Fibroblast of skin of left biceps (primary cell): ENCODE measurements at regions not wholly inside any gene's neighbourhood (a gene's known extent, or its start where the extent isn't known, plus 50 kb on each side); places are given as distances from the start of the nearest gene placed in this dataset.
"Not testable (repeated sequence)": the region's sequence is repeated elsewhere in the genome, so short reads cannot be mapped to it uniquely, and the experiment has no call there.

Experiments used
- DNase-seq, 2 experiments: peaks; one replicate each; pipeline ENCODE4 v3.0.0-alpha.2; 2013; ENCODE audit warnings: low read depth in 2 of 2

DNA sequence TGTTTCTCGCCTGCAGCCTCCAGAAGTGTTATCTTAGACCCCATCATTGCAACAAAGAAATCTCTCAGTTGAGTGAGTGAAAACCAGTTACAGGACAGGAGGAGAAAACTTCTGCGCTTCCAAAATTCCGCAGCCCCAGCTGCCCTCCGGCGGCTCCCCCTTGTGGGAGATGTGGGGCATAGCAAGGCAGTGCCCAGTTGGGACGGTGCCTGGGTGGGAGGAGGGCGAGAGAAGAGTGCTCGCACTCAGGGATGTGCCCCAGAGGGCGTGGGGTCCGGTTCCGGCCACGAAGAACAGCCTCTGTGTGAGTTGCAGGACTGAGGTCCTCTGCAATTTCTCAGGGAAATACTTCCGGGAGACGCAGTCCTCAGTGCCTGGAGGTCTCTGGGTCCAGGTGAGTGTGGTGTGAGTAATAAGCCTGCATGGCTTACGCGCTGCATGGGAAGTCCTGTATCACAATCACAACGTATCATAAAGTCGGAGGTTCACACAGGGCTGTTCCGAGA, 87.0 kb upstream of the BLID start:
- no peak for DNase-seq

DNA sequence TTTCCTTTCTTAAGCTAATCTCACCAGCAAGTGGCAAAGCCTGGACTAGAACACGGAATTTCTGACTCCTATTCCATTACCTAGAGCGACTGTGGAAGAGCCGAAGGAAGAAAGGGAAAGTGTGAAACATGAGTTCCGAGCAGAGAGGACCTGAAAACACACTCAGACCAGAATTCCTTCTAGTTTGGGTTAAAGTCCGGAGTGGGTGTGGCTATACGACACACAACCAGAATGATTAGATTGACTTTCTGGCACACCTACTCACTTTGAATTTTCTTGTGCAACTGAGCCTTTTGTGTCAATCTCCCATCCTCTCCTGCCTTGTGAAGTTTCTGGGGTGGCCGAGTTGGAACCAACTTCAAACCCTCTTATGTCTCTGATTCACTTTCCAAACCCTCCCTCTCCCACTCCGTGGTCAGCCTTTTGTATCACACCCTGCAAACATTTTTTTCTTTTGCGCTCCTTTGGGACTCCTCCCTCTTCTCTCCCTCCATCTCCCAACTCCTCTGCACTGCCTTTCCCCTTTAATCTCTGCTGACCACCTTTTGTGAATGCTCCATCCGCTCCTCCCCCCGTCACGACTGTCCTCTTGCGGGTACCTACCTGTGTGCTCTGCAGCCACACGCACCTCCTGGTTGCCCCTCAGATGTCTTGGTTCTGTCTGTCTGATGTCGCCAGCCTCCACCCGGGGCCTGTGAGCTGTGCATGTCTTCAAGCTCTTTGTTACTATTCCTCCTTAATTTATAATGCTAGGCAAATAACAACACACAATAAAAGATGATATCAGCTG, 86.3 kb upstream of the BLID start:
- DNase-seq = peak in 1 of 2 experiments; percentile 59

DNA sequence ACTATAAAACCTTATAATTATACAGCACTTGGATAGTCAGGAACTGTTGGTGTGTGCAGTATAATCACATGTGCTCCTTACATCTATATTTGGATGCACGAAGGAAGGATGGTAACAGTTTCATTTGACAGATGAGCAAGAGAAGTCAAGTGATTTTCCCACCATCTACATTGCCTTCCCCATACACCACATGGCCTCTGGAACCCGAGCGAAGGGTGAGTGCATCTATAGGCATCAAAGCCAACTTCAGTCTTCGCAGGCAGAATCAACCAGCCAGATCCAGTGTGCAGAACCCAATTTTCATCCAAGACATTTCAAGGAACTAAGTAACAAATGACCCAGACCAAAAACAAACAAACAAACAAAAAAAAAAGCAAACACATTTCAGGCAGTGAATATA, 85.1 kb upstream of the BLID start:
- no peak for DNase-seq

DNA sequence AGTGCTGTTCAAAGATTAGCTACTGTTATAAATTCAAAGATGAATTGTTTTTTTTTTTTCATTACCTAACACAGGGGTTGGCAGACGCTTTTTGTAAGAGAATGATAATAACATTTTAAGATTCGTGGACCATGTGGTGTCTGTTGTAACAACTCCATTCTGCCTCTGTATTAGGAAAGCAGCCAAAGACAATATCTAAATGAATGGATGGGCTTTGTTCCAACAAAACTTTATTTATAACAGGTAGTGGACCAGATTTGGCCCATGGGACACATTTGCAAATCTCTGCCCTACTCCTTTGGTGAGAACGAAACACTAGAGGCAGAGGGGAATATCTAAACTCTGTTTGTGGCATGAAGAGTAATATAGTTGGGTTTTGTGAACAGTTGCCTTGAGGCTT, 83.6 kb upstream of the BLID start:
- no peak for DNase-seq

DNA sequence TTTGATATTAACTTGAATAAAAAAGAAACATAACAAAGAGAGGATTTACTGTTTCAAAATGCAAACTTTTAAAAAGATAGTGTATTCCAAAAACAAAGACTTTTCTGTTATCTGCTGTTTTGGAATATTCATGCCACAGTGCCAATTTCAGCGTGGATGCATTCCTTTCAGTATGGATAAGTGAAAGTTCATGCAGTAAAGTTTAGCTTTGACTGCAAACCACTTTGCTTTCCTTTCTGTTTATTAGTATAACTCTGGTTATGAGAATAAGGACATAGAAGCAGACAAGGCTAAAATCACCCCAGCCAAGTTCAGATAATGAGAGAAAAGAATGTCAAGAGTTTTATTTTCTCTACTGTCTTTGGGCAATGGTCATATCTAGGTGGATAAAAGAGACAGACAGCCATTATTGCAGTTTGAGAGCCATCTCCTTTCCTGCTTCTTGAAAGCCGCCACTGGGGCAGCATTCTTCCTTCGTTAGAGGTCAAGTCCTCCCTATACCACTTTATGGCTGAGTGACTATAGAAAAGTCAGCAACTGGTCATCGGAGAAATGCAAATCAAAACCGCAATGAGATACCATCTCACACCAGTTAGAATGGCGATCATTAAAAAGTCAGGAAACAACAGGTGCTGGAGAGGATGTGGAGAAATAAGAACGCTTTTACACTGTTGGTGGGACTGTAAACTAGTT, 82.4 kb upstream of the BLID start:
- no peak for DNase-seq

DNA sequence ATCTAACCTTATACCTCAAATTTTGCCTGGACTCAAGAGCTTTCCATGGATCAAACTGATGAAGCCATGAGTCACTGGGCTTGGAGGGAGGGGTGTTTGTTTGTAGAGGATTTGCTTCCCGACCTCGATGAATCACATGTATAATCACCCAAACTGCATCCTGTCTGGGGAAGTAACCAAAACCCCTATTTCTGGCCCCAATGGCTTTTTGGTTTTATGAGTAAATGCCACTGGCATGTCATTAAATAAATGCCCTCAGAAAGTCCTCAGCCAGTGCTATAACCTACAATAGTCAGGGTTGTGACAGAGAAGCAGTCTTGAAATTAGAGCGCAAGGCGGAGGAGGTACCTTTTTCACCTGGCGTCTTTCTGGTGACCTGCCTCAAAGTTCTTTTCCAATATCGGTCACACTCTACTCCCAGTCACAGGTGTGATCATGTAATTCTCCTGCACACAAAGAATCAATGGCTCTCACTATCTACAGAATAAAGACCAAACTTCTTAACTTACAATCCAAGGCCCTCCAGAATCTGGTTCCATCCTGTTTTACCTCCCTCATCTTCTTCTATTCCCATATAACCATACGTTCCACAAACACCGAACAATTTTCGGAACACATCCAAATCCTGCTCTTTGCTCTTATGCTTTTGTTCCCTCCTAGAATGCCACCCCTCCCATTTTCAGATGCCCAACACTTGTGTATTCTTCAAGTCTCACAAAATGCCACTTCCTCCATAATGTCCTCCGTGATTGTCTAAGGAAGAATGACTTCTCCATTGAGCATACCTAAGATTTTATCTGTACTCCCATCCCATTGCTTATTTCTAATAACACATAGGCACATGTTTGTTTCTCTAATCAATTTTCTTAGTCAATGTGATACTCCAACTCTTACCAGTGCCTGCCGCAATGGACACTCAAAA, 81.3 kb upstream of the BLID start:
- DNase-seq = peak; percentile 93 to 94

DNA sequence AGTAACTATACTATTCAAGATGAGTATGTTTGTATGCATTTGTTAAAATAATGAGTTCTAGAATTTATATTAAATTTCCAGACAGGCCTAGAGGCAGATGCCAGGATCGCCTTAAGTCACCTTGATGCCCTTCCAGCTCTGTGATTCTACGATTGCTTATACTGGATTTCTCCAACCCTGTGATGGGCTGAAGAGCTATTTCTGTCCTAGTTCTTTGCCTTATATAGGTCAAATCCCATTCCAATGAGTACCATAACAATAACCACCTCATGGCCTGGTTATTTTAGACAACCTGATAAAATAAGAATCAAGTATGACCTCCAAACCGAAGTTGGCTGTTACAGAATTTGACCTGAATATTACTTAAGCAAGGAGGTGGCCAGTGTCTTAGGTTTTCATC, 79.8 kb upstream of the BLID start:
- no peak for DNase-seq

DNA sequence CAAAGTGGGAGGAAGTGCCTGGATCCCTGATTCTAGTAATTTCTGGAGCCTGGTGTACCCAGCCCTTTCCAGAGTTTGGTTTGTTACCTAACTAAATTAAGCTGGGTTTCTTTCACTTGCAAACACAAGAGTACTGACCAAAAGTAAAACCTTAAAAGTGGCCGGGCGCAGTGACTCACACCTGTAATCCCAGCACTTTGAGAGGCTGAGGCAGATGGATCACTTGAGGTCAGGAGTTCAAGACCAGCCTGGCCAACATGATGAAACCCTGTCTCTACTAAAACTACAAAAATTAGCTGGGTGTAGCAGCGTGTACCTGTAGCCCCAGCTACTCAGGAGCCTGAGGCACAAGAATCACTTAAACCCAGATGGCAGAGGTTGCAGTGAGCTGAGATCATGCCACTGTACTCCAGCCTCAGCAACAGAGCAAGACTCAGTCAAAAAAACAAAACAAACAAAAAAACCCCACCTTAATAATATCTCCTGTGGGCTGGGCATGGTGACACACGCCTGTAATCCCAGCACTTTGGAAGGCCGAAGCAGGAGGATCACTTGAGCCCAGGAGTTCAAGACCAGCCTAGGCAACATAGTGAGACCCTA, 78.0 kb upstream of the BLID start:
- DNase-seq = not testable (repeated sequence)

DNA sequence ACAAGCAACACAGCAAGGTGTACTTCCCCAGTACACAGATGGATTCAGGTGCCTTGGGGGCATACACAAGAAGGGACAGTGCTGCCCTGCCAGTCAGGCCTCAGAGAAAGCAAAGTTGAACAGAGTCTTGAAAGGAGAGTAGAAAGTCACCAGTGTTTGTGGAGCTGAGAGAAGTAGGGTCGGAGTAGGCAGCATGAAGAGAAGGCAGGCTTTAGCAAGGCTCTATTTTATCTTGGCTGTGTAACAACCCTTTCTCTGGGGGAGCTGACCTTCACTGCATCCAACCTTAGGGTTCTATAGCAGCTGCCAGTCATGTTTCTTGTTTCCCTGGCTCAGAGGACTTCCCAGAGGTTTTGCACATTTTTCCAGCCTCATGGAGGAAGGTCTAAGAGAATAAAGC, 77.4 kb upstream of the BLID start:
- no peak for DNase-seq

DNA sequence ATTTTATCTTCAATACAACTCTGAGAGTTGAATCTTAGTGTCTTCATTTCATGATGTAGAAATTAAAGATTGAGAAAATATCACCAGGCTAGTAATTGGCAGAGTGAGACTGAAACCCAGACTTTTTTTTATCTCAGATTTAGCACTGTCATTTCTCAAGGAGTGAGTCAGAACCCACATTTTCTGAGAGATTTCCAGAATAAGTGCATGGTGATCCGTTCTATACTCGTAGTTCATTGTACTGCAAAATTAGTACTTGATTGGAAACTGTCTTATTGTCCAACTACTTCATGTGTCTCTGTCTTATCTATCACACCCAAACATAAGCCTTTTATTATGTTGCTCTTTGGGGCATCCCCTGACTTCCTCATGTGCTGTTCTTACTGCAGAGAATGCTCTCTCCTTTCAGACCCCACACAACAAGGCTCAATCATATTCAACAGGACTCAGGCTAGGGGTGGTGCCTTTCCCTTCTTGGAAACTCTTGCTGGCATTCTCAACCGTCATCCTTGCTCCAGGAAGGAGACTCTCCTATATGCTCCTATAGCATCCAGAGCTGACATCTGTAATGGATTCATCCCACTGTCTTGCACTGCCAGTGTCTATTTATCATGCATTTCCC, 76.7 kb upstream of the BLID start:
- no peak for DNase-seq

DNA sequence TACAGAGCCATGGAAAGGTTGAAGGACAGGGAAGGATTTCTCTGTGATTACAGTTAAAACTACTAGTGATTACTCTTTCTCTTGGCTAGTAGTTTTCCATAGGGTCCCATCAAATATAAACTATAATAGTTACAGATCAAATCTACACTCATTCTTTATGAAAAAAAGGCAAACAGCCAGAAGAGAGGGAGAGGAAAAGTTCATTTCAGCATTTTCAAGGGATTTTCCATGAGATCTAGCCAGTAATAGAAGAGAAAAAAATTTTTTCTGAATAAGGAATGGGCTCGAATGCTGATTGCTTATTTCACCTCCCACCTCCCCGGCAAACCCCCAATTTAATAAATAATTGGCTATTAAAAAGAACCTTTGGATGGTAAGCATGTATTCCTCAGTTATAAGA, 74.8 kb upstream of the BLID start:
- no peak for DNase-seq

DNA sequence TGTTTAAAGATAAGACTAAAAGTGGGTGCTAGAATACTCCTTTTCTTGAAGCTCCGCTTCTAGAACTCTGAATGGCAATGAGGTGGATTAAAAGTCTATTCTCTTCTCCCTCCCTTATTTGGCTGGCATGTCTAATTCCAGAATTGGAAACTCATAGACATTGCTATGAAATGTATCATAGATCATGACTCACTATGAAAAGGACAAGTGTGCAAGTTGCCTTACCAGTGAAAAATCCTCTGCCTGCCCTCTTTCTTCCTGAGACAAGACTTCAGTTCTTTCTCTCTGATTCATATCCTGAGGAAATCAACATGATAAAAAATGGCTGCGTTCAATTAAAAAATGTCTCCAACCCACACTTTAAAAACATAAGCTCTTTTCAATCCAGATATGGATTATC, 73.2 kb upstream of the BLID start:
- DNase-seq = peak; percentile 94

DNA sequence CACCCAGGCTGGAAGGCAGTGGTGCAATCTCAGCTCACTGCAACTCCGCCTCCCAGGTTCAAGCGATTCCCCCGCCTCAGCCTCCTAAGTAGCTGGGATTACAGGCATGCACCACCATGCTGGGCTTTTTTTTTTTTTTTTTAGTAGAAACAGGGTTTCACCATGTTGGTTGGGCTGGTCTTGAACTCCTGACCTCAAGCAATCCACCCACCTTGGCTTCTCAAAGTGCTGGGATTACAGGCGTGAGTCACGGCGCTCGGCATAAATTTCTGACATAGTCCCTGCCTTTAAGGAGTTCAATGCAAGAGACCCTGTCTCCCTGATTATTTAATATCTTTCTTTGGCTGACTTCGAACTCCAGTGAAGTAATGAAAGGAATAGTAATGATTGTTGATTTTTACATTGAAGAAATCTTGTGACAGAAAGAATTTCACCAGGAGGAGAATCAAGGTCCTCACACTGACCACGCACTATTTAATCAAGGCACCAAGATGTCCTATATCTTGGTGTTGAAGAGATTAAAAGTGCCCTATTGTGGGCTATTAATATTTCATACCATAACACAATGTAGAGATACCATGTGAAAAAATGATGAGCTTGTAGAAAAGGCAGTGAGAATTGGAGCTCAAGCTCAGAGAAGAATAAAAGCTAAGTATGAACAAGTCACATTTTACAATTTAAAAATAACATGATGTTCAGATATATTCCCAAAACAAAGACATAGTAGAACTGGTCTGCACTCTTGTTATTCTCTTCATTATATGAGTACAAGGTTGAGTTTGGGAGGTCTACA, 71.6 kb upstream of the BLID start:
- no peak for DNase-seq

DNA sequence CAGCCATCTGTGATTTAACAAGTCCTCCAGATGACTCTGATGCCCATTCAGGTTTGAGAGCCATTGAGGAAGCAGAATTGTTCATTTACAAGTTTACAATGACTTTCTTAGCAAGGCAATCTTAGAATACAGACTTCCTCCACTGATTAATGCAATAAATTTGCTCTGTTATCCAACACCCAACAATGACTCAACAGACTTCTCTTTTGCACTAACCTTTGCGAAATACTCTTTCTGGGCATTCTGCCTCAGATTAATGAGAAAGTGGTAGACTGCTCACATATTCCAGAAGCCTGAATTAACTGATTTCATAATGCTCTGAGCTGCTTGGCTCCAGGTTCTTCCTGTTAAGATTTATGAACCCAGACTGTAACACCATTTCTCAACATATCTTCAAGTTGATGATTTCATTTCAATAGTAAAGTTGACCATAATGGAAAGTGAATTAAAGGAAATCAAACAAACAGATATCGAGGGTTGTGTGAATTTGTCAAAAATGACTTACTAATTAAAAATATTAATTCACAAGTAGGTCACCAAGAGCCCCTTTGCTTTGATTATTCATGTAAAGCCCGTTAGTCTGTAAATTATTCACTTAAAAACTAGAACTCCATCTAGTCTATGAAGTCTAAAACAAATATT, 70.5 kb upstream of the BLID start:
- peak; percentile 99 for DNase-seq

DNA sequence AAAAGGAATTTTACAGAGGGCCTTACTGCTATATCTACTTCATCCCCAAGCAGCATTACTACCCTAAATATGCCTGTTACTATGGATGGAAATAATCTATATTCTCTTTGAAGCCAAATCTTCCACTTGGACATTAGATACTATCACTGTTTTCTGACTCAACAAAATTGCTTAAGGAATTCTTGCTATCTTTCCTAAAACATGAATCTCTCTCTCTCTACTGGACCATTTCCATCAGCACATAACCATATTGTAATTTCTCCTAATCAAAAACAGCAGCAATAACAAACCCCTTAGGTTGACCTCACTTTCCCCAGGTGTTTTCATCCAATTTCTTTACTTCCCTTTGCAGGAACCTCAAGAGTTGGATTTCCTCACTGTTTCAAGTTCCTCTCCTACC, 67.9 kb upstream of the BLID start:
- no peak for DNase-seq

DNA sequence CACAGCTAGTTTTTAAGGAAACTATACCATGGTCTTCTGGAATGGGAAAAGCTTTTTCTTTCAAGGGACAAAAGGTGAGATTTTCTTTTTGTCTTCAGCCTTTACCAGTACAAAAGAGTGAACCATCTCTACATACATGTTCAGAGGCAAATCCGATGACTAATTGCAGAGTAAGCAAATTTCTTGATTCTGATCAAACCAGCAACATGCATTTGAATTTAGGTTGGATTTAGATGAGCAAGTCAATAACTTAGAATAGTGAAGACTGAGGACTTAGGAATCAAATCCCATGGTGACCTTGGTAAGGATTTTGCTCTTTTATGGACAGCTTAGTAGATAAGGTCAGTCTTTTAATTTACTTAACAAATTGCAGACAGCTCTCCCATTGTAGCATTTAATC, 65.9 kb upstream of the BLID start:
- DNase-seq = no peak

DNA sequence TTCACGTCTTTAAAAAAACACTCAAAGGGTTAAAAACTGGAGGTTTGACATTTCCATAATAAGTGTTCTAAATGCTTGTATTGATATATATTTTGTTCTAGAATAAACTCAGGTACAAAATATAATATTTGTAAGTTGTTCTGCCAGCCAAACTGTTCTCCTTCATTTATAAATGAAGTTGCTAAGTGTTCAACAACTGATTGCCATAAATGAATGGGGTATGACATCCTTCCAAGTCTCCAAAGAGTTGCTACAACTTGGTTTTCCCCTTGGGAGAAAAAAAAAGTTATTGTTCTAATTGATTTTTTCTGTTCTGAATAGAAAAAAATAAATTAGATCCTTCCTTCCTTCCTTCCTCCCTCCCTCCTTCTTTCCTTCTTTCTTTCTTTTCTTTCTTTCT, 65.4 kb upstream of the BLID start:
- no peak for DNase-seq

DNA sequence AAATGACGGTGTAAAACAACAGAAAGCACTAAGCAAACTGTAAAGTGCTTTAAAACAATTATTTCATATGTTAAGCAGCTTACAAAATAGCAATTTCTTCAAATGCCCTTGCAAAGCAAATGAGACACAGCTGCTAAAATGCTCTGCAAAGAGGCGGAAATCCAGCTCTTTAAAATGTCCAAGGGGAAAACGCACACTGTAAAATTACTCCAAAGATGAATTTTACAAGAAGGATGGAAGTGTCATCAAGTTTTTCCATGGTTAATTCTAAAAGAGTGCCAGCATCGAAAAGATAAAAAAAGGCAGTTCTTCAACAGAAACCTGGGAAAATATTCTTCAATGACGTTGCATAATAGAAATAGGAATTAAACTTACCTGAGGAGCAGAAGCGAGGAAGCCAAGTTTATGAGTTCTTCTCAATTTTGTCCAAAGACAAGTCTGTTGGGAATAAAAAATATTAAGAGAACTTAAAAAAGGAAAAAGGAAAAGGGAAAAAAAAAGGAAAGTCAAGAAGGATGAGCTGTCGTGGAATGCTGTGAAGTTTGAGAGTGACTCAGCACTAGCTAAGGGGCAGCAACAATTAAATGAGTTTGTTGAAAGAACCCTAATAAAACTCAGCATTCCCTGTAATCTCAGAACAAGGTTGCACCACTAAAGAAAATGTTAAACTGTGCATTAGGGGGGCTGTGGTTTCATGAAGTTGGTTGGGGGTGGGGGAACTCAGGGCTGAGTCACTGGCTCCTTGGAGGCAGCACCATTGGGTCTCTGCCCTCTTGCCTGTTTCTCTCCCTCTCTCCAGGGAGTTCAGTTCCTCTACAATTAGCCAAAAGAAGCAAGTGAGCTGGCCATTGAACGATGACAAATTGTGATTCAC, 64.2 kb upstream of the BLID start:
- DNase-seq = peak; percentile 97 to 98

DNA sequence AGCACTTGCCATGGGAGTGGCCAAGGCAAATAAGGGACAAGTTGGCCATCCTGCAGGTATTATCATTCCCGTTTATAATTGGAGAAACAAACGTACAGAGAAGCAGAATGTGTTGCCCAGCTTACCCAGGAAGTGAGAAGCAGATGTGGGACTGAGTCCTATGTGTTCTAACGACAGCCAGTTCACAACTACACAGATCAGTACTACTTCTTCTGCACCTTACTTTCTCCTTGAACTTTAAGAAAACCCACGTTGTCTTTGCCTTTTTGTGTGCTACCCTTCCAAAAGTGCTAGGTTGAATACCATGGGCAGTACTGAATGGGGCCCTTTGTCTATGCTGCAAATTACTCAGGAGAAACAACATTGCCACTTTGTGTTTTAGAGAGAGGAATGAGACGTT, 62.8 kb upstream of the BLID start:
- no peak for DNase-seq
